ENCODE measurements at regions not wholly inside any gene's neighbourhood (a gene's known extent, or its start where the extent isn't known, plus 50 kb on each side); places are given as distances from the start of the nearest gene placed in this dataset.

DNA sequence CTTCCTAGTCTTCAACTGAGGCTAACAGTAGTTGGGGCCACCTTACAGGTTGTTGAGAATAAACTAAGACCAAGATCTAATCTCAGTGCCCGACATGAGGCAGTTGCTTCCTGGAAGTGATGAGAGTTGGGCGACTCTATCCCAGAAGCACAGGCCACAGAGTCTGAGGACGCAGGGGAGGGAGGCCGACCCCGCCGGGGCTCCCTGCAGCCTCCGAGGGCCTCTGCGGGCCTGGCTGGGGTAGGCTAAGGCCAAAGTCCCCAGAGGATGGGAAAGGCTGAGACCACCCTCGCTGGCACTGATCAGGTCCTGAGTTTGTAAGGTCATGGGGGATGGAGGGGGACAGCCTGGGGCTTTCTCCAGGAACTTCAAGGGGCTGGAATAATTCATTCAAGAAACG is 74.0 kb downstream of the ENGASE start:
- Histone ChIP-seq H3K9me3 (no peaks in the 10 kb centered on the region), H3K27me3 (peaks cover 0 to 73% (median 11%) of the 10 kb centered on the region in 9 donors), H3K27ac (no peak overlapping the region), H3K4me1 (no peaks in the 10 kb centered on the region), H3K36me3 (no peaks in the 10 kb centered on the region), H3K4me3 (no peak overlapping the region)
- 70 to 79% (median 74%) methylated on average over 10 of the region's 10 CpGs for WGBS, 4 donors
- TF ChIP-seq, protein P1, sequence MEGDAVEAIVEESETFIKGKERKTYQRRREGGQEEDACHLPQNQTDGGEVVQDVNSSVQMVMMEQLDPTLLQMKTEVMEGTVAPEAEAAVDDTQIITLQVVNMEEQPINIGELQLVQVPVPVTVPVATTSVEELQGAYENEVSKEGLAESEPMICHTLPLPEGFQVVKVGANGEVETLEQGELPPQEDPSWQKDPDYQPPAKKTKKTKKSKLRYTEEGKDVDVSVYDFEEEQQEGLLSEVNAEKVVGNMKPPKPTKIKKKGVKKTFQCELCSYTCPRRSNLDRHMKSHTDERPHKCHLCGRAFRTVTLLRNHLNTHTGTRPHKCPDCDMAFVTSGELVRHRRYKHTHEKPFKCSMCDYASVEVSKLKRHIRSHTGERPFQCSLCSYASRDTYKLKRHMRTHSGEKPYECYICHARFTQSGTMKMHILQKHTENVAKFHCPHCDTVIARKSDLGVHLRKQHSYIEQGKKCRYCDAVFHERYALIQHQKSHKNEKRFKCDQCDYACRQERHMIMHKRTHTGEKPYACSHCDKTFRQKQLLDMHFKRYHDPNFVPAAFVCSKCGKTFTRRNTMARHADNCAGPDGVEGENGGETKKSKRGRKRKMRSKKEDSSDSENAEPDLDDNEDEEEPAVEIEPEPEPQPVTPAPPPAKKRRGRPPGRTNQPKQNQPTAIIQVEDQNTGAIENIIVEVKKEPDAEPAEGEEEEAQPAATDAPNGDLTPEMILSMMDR (IDR thresholded peaks at IDR 0.05) = no peak
- TF ChIP-seq POLR2A (IDR thresholded peaks at IDR 0.05) = no peak
- intact Hi-C loops (cut with DNase I) = no loop called here
- DNase-seq (no peak), ATAC-seq (no peak)

DNA sequence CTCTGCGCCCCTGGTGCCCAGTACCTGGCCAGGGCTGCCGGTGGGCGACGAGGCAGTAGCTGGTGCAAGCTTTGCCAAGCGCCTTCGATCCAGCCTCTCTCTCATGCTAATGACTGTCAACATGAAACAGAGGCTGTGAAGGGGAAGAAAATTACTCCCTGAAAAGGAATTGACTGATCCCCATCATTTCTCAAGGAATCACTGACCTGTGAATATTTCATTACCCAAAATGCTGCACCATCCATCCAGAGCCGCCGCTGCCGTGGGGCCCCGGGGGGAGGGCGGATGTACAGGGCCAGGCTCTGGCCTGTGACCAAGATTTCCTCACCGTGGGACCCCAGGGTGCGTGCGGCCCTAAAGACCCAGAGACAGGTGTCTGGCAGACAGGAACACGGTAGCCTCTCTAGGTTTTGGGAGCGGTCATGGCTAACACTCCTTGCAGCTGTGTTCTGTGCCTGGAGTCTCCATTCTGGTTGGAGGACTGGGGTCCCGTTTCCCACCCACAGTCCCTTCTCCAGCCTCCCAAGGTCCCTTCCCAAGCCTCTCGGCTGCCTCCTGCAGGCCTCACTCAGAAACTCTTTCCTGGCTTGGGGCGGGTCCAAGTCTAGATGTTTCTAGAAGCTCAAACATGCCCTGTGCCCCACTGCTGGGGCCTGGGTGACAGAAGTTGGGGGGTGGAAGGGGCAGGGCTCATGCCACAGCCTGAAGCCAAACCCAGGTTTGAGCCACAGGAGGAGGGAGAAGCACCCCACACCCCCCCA is 73.3 kb downstream of the ENGASE start:
- H3K9me3 ChIP-seq = no peaks in the 10 kb centered on the region
- no peak for DNase-seq
- H3K4me3 ChIP-seq = no peak overlapping the region
- 74 to 85% (median 81%) methylated on average over 11 to 19 of the region's 19 CpGs for WGBS, 4 donors
- no peaks in the 10 kb centered on the region for H3K36me3 ChIP-seq
- intact Hi-C loops (cut with DNase I) = no loop called here
- H3K27ac ChIP-seq = no peak overlapping the region
- TF ChIP-seq POLR2A (IDR thresholded peaks at IDR 0.05) = no peak
- TF ChIP-seq, protein P1 (IDR thresholded peaks at IDR 0.05) = no peak
- peaks cover 0 to 74% (median 16%) of the 10 kb centered on the region in 9 donors for H3K27me3 ChIP-seq
- ATAC-seq = no peak
- no peaks in the 10 kb centered on the region for H3K4me1 ChIP-seq

DNA sequence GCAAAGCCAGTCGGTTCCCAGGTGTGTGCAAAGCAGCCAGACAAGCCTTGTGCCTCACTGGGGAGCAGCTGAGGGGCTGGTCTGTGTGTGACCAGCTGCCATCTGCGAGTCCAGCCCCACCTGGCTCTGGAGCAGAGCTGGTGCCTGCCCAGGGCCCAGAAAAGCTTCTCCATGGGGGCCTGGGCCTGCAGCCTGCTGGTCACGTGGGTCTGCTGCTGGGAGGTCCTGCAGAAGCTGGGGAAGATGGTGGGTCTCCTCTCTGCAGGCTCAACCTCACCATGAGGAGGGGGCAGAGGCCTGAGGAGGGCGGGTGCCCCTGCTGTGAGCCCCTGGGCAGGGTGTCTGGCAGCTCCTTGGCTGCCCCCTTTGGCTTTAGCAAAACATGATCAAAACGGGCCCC is 71.9 kb downstream of the ENGASE start:
- no peak for TF ChIP-seq POLR2A (IDR thresholded peaks at IDR 0.05)
- TF ChIP-seq, protein P1 (IDR thresholded peaks at IDR 0.05) = no peak
- no peak overlapping the region for H3K4me3 ChIP-seq
- no peaks in the 10 kb centered on the region for H3K9me3 ChIP-seq
- no peaks in the 10 kb centered on the region for H3K4me1 ChIP-seq
- H3K27ac ChIP-seq = no peak overlapping the region
- no peaks in the 10 kb centered on the region for H3K36me3 ChIP-seq
- DNase-seq = no peak
- H3K27me3 ChIP-seq = peaks cover 4 to 76% (median 20%) of the 10 kb centered on the region in 9 donors
- WGBS, 4 donors = 39 to 57% (median 51%) methylated on average over 4 to 5 of the region's 5 CpGs
- ATAC-seq = no peak
- intact Hi-C loops (cut with DNase I) = no loop called here

DNA sequence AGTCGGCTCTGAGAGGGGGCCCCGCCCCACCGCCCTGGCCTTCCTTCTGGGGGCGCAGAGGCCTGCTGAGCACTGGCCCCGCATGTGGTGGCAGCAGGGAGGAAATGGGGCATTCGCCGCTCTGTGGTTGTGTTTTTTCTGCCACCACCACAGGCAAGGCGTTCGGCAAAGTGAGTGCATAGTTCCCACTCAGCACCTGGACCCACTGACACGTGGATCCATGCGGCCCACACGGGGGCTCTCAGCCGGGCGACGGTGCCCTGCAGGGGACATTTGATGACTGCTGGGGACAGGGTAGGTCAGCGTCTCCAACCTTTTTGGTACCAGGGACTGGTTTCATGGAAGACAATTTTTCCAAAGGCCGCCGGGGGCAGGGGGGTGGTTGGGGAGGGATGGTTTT is 70.9 kb downstream of the ENGASE start:
- no peak for TF ChIP-seq POLR2A (IDR thresholded peaks at IDR 0.05)
- TF ChIP-seq, protein P1 (IDR thresholded peaks at IDR 0.05) = no peak
- 84 to 92% (median 87%) methylated on average over 13 to 18 of the region's 18 CpGs for WGBS, 4 donors

More for the DNA sequence above, 70.9 kb downstream of the ENGASE start:
- intact Hi-C loops (cut with DNase I) = no loop called here
- Histone ChIP-seq H3K27me3 (peaks cover 4 to 79% (median 20%) of the 10 kb centered on the region in 9 donors), H3K36me3 (no peaks in the 10 kb centered on the region), H3K4me3 (no peak overlapping the region), H3K4me1 (no peaks in the 10 kb centered on the region), H3K27ac (no peak overlapping the region), H3K9me3 (no peaks in the 10 kb centered on the region)
- no peak for DNase-seq
- no peak for ATAC-seq
